Tibial nerve (tissue), 4 donors: ENCODE measurements at regions not wholly inside any gene's neighbourhood (a gene's known extent, or its start where the extent isn't known, plus 50 kb on each side); places are given as distances from the start of the nearest gene placed in this dataset.

ENCODE experiments used
- DNase-seq, 2 donors: peaks; one replicate each; pipeline ENCODE4 v3.0.0-alpha.2; 2019; ENCODE audit warnings: low spot score in 2 of 2
- H3K27ac ChIP-seq, 4 donors: fragments of 200-600 bp; sonication (generic) in 3 of 4; one replicate each; pipeline ENCODE4 v1.5.1; 2017 to 2019; ENCODE audit warnings: mild to moderate bottlenecking in 1 of 4
- H3K27me3 ChIP-seq, 2 donors: fragments of 200-600 bp; sonication (generic) in 1 of 2; one replicate each; pipeline versions ENCODE4 v1.5.1 to v1.6.0; 2017 to 2019
- H3K36me3 ChIP-seq, 3 donors: fragments of 200-600 bp; sonication (generic); one replicate each; pipeline ENCODE4 v1.5.1; 2018 to 2019
- H3K4me1 ChIP-seq, 4 donors: fragments of 200-600 bp; sonication (generic) in 3 of 4; one replicate each; pipeline ENCODE4 v1.5.1; 2017 to 2019
- H3K4me3 ChIP-seq, 4 donors: fragments of 200-600 bp; sonication (generic) in 3 of 4; one replicate each; pipeline ENCODE4 v1.5.1; 2017 to 2019; ENCODE audit warnings: mild to moderate bottlenecking in 1 of 4, moderate library complexity in 1 of 4
- H3K9me3 ChIP-seq, 4 donors: fragments of 200-600 bp; sonication (generic) in 3 of 4; one replicate each; pipeline ENCODE4 v1.5.1; 2017 to 2019
- EP300 ChIP-seq, 2 donors: sonication (generic); formaldehyde crosslinking; IDR thresholded peaks; one replicate each; pipeline ENCODE4 v1.6.1; 2017; ENCODE audit warnings: antibody characterized with exemption in 2 of 2, mild to moderate bottlenecking in 1 of 2
- POLR2A ChIP-seq, 2 donors: fragments of 450-650 bp; IDR thresholded peaks; one replicate each; pipeline ENCODE4 v1.6.1; 2017; ENCODE audit warnings: antibody characterized with exemption in 2 of 2, mild to moderate bottlenecking in 2 of 2, moderate library complexity in 2 of 2
- WGBS, 2 donors: methylation state at CpG; one replicate each; pipeline ENCODE4 v1.1.5; 2018; 5-methylcytosine and 5-hydroxymethylcytosine counted together
- TF ChIP-seq, protein P1 (sequence below), 5 experiments: fragments of 200-600 bp in 3 of 5; fragments of 450-650 bp in 2 of 5; sonication (generic) in 3 of 5; IDR thresholded peaks; one replicate each; pipeline ENCODE4 v1.5.1; 2016 to 2019; ENCODE audit warnings: antibody characterized with exemption in 5 of 5, mild to moderate bottlenecking in 3 of 5, moderate library complexity in 2 of 5

DNA sequence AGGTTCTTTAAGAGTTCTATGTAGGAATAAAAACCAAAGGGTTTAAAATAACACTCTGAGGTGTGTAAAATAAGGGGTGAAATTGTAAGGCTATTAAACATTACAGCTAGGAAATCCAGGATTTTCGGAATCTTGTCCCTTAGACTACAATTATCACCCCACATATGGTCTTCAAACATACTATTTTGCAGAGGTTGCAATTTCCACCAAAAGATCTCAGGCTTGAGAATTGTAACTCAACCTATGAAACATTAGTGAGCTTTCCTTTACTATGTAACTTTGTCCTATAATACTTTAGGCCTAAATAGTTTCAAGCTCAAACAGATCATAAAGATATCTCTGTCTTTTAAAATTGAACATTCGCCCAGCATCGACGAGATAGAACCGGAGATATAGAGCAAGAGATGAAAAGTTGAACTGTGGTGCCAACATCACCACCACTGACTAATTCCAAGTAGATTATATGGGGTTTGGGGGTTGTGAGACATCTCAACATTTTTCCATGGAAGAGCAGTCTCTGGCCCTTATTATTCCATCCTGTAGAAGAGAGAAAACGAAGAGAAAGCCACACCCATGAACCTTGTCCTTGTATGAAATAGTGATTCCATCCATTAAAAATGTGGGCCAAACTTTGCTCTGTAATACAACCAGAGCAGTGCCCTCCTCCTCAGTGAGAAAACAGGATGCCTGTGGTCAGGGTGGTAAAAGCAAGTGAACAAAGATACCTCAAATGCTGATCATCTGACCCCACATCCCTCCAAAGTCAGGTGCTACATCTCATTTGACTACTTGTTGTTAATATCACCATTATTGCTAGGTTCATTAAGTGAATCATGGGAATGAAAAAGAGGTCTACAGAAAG, 284.5 kb upstream of the GJE1 start:
- TF ChIP-seq, protein P1, sequence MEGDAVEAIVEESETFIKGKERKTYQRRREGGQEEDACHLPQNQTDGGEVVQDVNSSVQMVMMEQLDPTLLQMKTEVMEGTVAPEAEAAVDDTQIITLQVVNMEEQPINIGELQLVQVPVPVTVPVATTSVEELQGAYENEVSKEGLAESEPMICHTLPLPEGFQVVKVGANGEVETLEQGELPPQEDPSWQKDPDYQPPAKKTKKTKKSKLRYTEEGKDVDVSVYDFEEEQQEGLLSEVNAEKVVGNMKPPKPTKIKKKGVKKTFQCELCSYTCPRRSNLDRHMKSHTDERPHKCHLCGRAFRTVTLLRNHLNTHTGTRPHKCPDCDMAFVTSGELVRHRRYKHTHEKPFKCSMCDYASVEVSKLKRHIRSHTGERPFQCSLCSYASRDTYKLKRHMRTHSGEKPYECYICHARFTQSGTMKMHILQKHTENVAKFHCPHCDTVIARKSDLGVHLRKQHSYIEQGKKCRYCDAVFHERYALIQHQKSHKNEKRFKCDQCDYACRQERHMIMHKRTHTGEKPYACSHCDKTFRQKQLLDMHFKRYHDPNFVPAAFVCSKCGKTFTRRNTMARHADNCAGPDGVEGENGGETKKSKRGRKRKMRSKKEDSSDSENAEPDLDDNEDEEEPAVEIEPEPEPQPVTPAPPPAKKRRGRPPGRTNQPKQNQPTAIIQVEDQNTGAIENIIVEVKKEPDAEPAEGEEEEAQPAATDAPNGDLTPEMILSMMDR (IDR thresholded peaks at IDR 0.05), result no peak
- TF ChIP-seq EP300 (IDR thresholded peaks at IDR 0.05) (no peak), POLR2A (IDR thresholded peaks at IDR 0.05) (no peak)
- 86 to 88% methylated on average over 6 of the region's 6 CpGs for WGBS, 2 donors
- Histone ChIP-seq H3K4me1 (no peaks in the 10 kb centered on the region), H3K4me3 (no peak overlapping the region), H3K27me3 (no peaks in the 10 kb centered on the region), H3K9me3 (no peaks in the 10 kb centered on the region), H3K36me3 (no peaks in the 10 kb centered on the region), H3K27ac (peak overlapping the region in 1 of 4 donors; percentile 34)
- DNase-seq, result no peak

DNA sequence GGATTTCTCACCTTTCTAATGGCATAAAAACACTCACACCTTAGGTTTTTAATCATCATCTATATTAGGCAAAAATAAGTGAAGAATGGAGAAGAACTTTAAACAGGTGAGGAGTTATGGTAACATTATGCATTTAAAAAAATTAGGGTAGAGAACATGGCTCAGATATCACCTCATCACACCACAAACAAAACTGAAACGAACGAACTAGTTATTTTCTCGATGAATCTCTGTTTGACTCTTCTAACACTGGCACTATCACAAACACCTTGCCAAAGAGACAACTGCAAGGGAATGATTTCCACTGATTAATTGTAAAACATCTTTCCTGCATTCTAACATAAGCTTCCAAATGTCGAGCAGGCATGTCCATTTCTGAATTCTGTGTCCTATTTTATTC, 286.1 kb upstream of the GJE1 start:
- H3K36me3 ChIP-seq, result no peaks in the 10 kb centered on the region
- H3K4me1 ChIP-seq, result no peaks in the 10 kb centered on the region
- WGBS, 2 donors, result 93 to 94% methylated on average over 4 of the region's 4 CpGs
- no peaks in the 10 kb centered on the region for H3K9me3 ChIP-seq
- no peaks in the 10 kb centered on the region for H3K27me3 ChIP-seq
- TF ChIP-seq, protein P1 (IDR thresholded peaks at IDR 0.05), result no peak
- TF ChIP-seq EP300 (IDR thresholded peaks at IDR 0.05) (no peak), POLR2A (IDR thresholded peaks at IDR 0.05) (no peak)
- H3K27ac ChIP-seq, result no peak overlapping the region
- DNase-seq, result no peak
- no peak overlapping the region for H3K4me3 ChIP-seq

DNA sequence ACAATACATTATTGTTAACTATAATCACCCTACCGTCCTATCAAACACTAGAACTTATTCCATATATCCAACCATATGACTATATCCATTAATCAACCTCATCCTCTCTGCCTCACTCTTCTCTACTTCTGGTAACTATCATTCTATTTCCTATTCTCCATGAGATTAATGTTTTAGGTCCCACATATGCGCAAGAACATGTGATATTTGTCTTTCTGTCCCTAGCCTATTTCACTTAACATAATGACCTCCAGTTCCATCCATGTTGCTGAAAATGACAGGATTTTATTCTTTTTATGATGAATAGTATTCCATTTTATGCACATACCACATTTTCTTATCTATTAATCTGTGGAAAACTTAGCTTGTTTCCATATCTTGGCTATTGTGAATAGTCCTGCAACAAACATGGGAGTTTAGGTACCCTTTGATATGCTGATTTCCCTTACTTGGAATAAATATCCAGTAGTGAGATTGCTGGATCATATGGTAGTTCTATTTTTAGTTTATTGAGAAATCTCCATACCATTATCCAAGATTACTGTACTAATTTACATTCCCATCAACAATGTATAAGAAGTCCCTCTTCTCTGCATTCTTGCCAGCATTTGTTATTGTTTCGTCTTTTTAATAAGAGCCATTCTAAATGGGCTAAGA, 289.4 kb upstream of the GJE1 start:
- TF ChIP-seq, protein P1 (IDR thresholded peaks at IDR 0.05), result no peak
- no peak for TF ChIP-seq POLR2A (IDR thresholded peaks at IDR 0.05)
- no peak for TF ChIP-seq EP300 (IDR thresholded peaks at IDR 0.05)
- no peak for DNase-seq
- Histone ChIP-seq H3K27ac (no peak overlapping the region), H3K4me3 (no peak overlapping the region), H3K36me3 (no peaks in the 10 kb centered on the region), H3K4me1 (no peaks in the 10 kb centered on the region), H3K27me3 (no peaks in the 10 kb centered on the region), H3K9me3 (no peaks in the 10 kb centered on the region)
- 83 to 89% methylated on average over 3 of the region's 3 CpGs for WGBS, 2 donors

DNA sequence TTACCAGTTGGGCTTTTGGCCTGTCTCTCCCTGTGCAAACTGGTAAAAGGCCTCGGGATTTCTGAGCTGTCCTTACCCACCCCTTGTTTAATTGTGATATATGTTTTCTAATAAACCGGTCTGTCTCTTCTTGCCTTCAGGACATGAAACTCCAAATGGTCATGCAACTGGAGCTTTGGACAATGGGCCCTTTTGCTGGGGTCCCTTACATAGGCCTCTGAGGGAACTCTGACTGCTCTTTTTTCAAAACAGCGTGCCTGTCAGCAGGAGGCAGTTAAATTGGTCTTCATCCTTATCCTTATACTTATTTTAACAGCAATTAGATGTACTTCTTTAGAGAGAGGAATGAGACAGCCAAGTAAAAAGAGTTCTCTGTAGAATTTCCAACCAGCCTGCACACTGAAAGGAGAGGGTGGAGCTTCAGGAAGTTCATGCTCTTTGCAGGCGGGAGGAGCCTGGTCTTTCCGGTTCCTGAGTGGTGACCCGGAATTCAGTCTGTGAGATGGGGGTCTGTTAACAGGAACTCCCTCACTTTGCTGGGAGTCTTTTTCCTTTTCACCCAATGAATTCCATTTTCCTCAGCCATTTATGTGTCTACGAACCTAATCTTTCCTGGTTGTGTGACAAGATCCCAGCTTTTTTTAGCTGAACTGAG, 299.6 kb upstream of the GJE1 start:
- H3K4me3 ChIP-seq, result no peak overlapping the region
- TF ChIP-seq, protein P1 (IDR thresholded peaks at IDR 0.05), result no peak
- no peak for TF ChIP-seq POLR2A (IDR thresholded peaks at IDR 0.05)
- no peak for TF ChIP-seq EP300 (IDR thresholded peaks at IDR 0.05)
- DNase-seq, result no peak
- H3K27me3 ChIP-seq, result no peaks in the 10 kb centered on the region
- H3K9me3 ChIP-seq, result no peaks in the 10 kb centered on the region
- 55 to 57% methylated on average over 7 of the region's 7 CpGs for WGBS, 2 donors
- no peaks in the 10 kb centered on the region for H3K4me1 ChIP-seq
- H3K36me3 ChIP-seq, result no peaks in the 10 kb centered on the region
- H3K27ac ChIP-seq, result no peak overlapping the region

DNA sequence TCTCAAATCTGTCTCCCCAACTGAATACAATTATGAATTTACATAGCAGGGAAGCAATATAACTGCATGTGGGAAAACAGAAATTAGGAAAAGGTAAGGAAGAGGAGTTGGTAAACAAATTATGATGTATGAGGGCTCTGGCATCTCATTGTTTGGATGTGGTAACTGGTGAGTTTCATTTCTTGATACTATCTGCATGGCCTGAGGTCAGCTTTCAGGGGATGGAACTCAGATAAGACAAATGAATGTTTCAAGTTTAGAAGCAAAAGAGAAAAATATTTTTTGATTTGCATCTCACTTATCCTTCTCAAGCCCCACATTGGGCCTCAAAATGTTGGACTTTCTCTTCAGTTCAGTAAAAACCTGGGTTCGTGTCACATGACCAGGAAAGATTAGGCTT, 302.2 kb upstream of the GJE1 start:
- no peaks in the 10 kb centered on the region for H3K27me3 ChIP-seq
- 84 to 89% methylated on average over 1 of the region's 1 CpG for WGBS, 2 donors
- H3K9me3 ChIP-seq, result no peaks in the 10 kb centered on the region
- no peaks in the 10 kb centered on the region for H3K4me1 ChIP-seq
- H3K27ac ChIP-seq, result no peak overlapping the region
- TF ChIP-seq POLR2A (IDR thresholded peaks at IDR 0.05), result no peak
- no peak for TF ChIP-seq EP300 (IDR thresholded peaks at IDR 0.05)
- TF ChIP-seq, protein P1 (IDR thresholded peaks at IDR 0.05), result no peak
- DNase-seq, result no peak
- H3K36me3 ChIP-seq, result no peaks in the 10 kb centered on the region
- H3K4me3 ChIP-seq, result no peak overlapping the region
